Osteoblast (primary cell): ENCODE measurements at regions not wholly inside any gene's neighbourhood (a gene's known extent, or its start where the extent isn't known, plus 50 kb on each side); places are given as distances from the start of the nearest gene placed in this dataset.

Source experiments
- DNase-seq: peaks from one replicate; pipeline ENCODE4 v3.0.0; 2011; ENCODE audit warnings: low spot score, mixed read lengths; ENCODE audit not compliant: insufficient read length; ENCODE audit errors: missing footprints
- H2AFZ ChIP-seq: 2 replicates; pipeline ENCODE4 v1.6.0; 2011; ENCODE audit warnings: mild to moderate bottlenecking, low read length
- H3K27ac ChIP-seq: 2 replicates; pipeline ENCODE4 v1.5.1; 2011; ENCODE audit warnings: mild to moderate bottlenecking, low read depth, low read length, moderate library complexity
- H3K27me3 ChIP-seq: 2 replicates; pipeline ENCODE4 v1.6.0; 2012; ENCODE audit warnings: mild to moderate bottlenecking, control low read depth, inconsistent platforms, low read length, moderate library complexity; ENCODE audit not compliant: insufficient read depth
- H3K36me3 ChIP-seq: 2 replicates; pipeline ENCODE4 v1.5.1; 2011; ENCODE audit warnings: mild to moderate bottlenecking, low read length, control low read depth, moderate library complexity; ENCODE audit not compliant: insufficient read depth
- H3K4me1 ChIP-seq: 2 replicates; pipeline ENCODE4 v1.5.1; 2011; ENCODE audit warnings: mild to moderate bottlenecking, low read length, control low read depth, moderate library complexity; ENCODE audit not compliant: insufficient read depth
- H3K4me2 ChIP-seq: 2 replicates; pipeline ENCODE4 v1.6.0; 2011; ENCODE audit warnings: mild to moderate bottlenecking, low read length; ENCODE audit not compliant: insufficient read depth
- H3K4me3 ChIP-seq: fragments of 200-600 bp; sonication (generic); 3 replicates; pipeline ENCODE4 v1.5.1; 2012; ENCODE audit warnings: mild to moderate bottlenecking, low read length, inconsistent platforms; ENCODE audit not compliant: insufficient read depth
- H3K79me2 ChIP-seq: 2 replicates; pipeline ENCODE4 v1.6.0; 2012; ENCODE audit warnings: mild to moderate bottlenecking, low read length, control low read depth, inconsistent platforms; ENCODE audit not compliant: insufficient read depth
- H3K9me3 ChIP-seq: 2 replicates; pipeline ENCODE4 v1.5.1; 2011; ENCODE audit warnings: low read depth, low read length, control low read depth
- H4K20me1 ChIP-seq: 2 replicates; pipeline ENCODE4 v1.6.0; 2012; ENCODE audit warnings: mild to moderate bottlenecking, low read length, control low read depth; ENCODE audit not compliant: insufficient read depth
- CTCF ChIP-seq: IDR thresholded peaks from 2 replicates; pipeline ENCODE4 v1.5.1; 2011; ENCODE audit warnings: mild to moderate bottlenecking, low read depth, low read length, moderate library complexity; ENCODE audit errors: extremely low read depth

- no peak for TF ChIP-seq CTCF
- Histone ChIP-seq H3K79me2 (no peaks in the 10 kb centered on the region), H3K27ac (no peak overlapping the region), H4K20me1 (no peaks in the 10 kb centered on the region), H3K4me3 (no peak overlapping the region), H3K4me2 (no peak overlapping the region), H3K4me1 (no peaks in the 10 kb centered on the region), H3K9me3 (no peaks in the 10 kb centered on the region), H3K36me3 (no peaks in the 10 kb centered on the region), H3K27me3 (no peaks in the 10 kb centered on the region), H2AFZ (no peak overlapping the region)
- peak; percentile 4 for DNase-seq
Measured at GRCh38 chr1:81220614-81221071, 580.1 kb upstream of the ADGRL2 start.

GRCh38 chr1:81217058-81217457 is 583.7 kb upstream of the ADGRL2 start:
- Histone ChIP-seq H3K27me3 (no peaks in the 10 kb centered on the region), H3K36me3 (no peaks in the 10 kb centered on the region), H2AFZ (no peak overlapping the region), H3K4me2 (no peak overlapping the region), H3K79me2 (no peaks in the 10 kb centered on the region), H3K27ac (no peak overlapping the region), H3K4me1 (no peaks in the 10 kb centered on the region), H4K20me1 (no peaks in the 10 kb centered on the region), H3K4me3 (no peak overlapping the region), H3K9me3 (no peaks in the 10 kb centered on the region)
- no peak for TF ChIP-seq CTCF
- DNase-seq: no peak

- Histone ChIP-seq H3K4me3 (no peak overlapping the region), H3K9me3 (no peaks in the 10 kb centered on the region), H3K79me2 (no peaks in the 10 kb centered on the region), H4K20me1 (no peaks in the 10 kb centered on the region), H3K4me1 (no peaks in the 10 kb centered on the region), H3K27me3 (no peaks in the 10 kb centered on the region), H3K27ac (no peak overlapping the region), H3K36me3 (no peaks in the 10 kb centered on the region), H2AFZ (no peak overlapping the region), H3K4me2 (no peak overlapping the region)
- DNase-seq: no peak
- TF ChIP-seq CTCF: no peak
Measured at GRCh38 chr1:81213279-81213678, 587.5 kb upstream of the ADGRL2 start.

GRCh38 chr1:81209461-81209860 is 591.3 kb upstream of the ADGRL2 start:
- no peak for TF ChIP-seq CTCF
- Histone ChIP-seq H3K27me3 (no peaks in the 10 kb centered on the region), H3K36me3 (no peaks in the 10 kb centered on the region), H3K4me2 (no peak overlapping the region), H3K79me2 (no peaks in the 10 kb centered on the region), H3K4me3 (no peak overlapping the region), H3K9me3 (no peaks in the 10 kb centered on the region), H2AFZ (no peak overlapping the region), H3K27ac (no peak overlapping the region), H3K4me1 (no peaks in the 10 kb centered on the region), H4K20me1 (no peaks in the 10 kb centered on the region)
- no peak for DNase-seq
